K562 (cell line): ENCODE measurements at regions not wholly inside any gene's neighbourhood (a gene's known extent, or its start where the extent isn't known, plus 50 kb on each side); places are given as distances from the start of the nearest gene placed in this dataset.

Source experiments
- ATAC-seq: fragments of 200-7000 bp; cut with Tn5 transposase; 3 replicates; pipeline ENCODE4 v1.9.1; 2020; ENCODE audit warnings: moderate library complexity
- BruUV-seq: library from RNA; stranded (reverse); fragments of 400-500 nt; replicated peaks from 2 replicates; lab custom pipeline; 2021; lab: Mats Ljungman, UMichigan
- CTCF ChIA-PET: fragments of 300-600 bp; formaldehyde crosslinking; extraction: SDS; loops from one replicate; lab custom pipeline; 2021; ENCODE audit warnings: low intra/inter-chr PET ratio; lab: Yijun Ruan, JAX
- POLR2A ChIA-PET: fragments of 300-600, 350-650 bp; sonication (Branson Sonifier 250); formaldehyde crosslinking; extraction: SDS; loops from one replicate; lab custom pipeline; 2021; ENCODE audit warnings: antibody characterized with exemption, inconsistent platforms; lab: Yijun Ruan, JAX
- DNase-seq, 4 experiments: peaks; one replicate each; pipeline versions ENCODE4 v3.0.0 to v3.0.0-alpha.2; 2011 to 2018; ENCODE audit warnings: low spot score in 3 of 4, mixed read lengths in 3 of 4; ENCODE audit errors: extremely low read depth in 1 of 4
- FAIRE-seq: peaks from 2 replicates; lab custom pipeline; 2011; peaks lifted over from hg19 to GRCh38; lab: Jason Lieb, UNC
- H2AFZ ChIP-seq: 2 replicates; pipeline ENCODE4 v1.6.0; 2011; ENCODE audit warnings: low read depth, low read length, control low read depth, inconsistent platforms
- H3K27ac ChIP-seq: fragments of 200-600 bp; 3 replicates; pipeline ENCODE4 v1.8.0; 2011; ENCODE audit warnings: low read depth, mild to moderate bottlenecking, control low read depth, inconsistent platforms, low read length, moderate library complexity, mixed read lengths; ENCODE audit errors: extremely low read depth
- H3K27me3 ChIP-seq, 2 experiments: fragments of 300-600 bp in 1 of 2; 2 replicates in 1 of 2; 3 replicates in 1 of 2; pipeline versions ENCODE4 v1.6.0 to v1.8.0; 2011; ENCODE audit warnings: inconsistent platforms in 2 of 2, low read length in 2 of 2, mild to moderate bottlenecking in 1 of 2, mixed read lengths in 1 of 2, moderate library complexity in 1 of 2; ENCODE audit not compliant: control insufficient read depth in 2 of 2, insufficient read depth in 2 of 2
- H3K36me3 ChIP-seq: fragments of 300-600 bp; 3 replicates; pipeline ENCODE4 v1.8.0; 2011; ENCODE audit warnings: mild to moderate bottlenecking, low read length, inconsistent platforms; ENCODE audit not compliant: control insufficient read depth, insufficient read depth
- H3K4me1 ChIP-seq, 2 experiments: fragments of 200-600 bp in 1 of 2; replicated peaks in 1 of 2; 2 replicates in 1 of 2; 3 replicates in 1 of 2; pipeline versions ENCODE4 v1.5.1 to v1.8.0; 2011; ENCODE audit warnings: inconsistent platforms in 2 of 2, low read length in 2 of 2, mild to moderate bottlenecking in 1 of 2, mixed read lengths in 1 of 2, moderate library complexity in 1 of 2; ENCODE audit not compliant: control insufficient read depth in 2 of 2, insufficient read depth in 2 of 2
- H3K4me2 ChIP-seq: 2 replicates; pipeline ENCODE4 v1.6.1; 2011; ENCODE audit warnings: low read length, control low read depth, inconsistent platforms, mixed read lengths; ENCODE audit not compliant: insufficient read depth
- H3K4me3 ChIP-seq: fragments of 200-600 bp; sonication (generic), shearing (Covaris generic); 2 replicates; pipeline ENCODE4 v1.5.1; 2016; ENCODE audit warnings: control low read depth, inconsistent platforms
- H3K79me2 ChIP-seq: fragments of 200-600 bp; 3 replicates; pipeline ENCODE4 v1.8.0; 2011; ENCODE audit warnings: low read length, inconsistent platforms; ENCODE audit not compliant: control insufficient read depth, insufficient read depth
- H3K9ac ChIP-seq, 2 experiments: 2 replicates each; pipeline versions ENCODE4 v1.6.0 to v1.6.1; 2011; ENCODE audit warnings: low read depth in 2 of 2, low read length in 2 of 2, control low read depth in 1 of 2, inconsistent platforms in 1 of 2, mild to moderate bottlenecking in 1 of 2, mixed read lengths in 1 of 2; ENCODE audit not compliant: insufficient read depth in 1 of 2
- H3K9me1 ChIP-seq: one replicate; pipeline ENCODE4 v1.6.0; 2011; ENCODE audit warnings: inconsistent platforms, mild to moderate bottlenecking, low read length, moderate library complexity; ENCODE audit not compliant: control insufficient read depth, insufficient read depth
- H3K9me3 ChIP-seq: replicated peaks from 2 replicates; pipeline ENCODE4 v1.5.1; 2011; ENCODE audit warnings: low read depth, low read length, inconsistent platforms; ENCODE audit not compliant: control insufficient read depth, insufficient read depth
- H4K20me1 ChIP-seq: replicated peaks from 2 replicates; pipeline ENCODE4 v1.6.1; 2011; ENCODE audit warnings: low read length, inconsistent platforms, mixed read lengths; ENCODE audit not compliant: control insufficient read depth, insufficient read depth
- ATF3 ChIP-seq, 2 experiments: fragments of 450-650 bp in 1 of 2; sonication (generic) in 1 of 2; formaldehyde crosslinking in 1 of 2; IDR thresholded peaks in 1 of 2; conservative IDR thresholded peaks in 1 of 2; 2 replicates each; pipeline versions ENCODE4 v1.6.1 to v1.8.1; 2016 to 2023; ENCODE audit warnings: mild to moderate bottlenecking in 2 of 2, moderate library complexity in 2 of 2, inconsistent platforms in 1 of 2, missing genetic modification reagents in 1 of 2
- ATF4 ChIP-seq: fragments of 450-650 bp; formaldehyde crosslinking; IDR thresholded peaks from 2 replicates; pipeline ENCODE4 v1.4.0; 2022; ENCODE audit warnings: mild to moderate bottlenecking, moderate library complexity
- ESRRB ChIP-seq: fragments of 250-450 bp; sonication (Bioruptor Pico); IDR thresholded peaks from 2 replicates; pipeline ENCODE4 v1.5.0; 2020; ENCODE audit warnings: mild to moderate bottlenecking, moderate library complexity, borderline replicate concordance
- MIER1 ChIP-seq: fragments of 450-650 bp; IDR thresholded peaks from 2 replicates; pipeline ENCODE4 v1.6.1; 2016; ENCODE audit warnings: antibody characterized with exemption, mild to moderate bottlenecking, low read depth
- XRCC4 ChIP-seq: IDR thresholded peaks from one replicate; pipeline ENCODE4 v1.6.1; 2011; ENCODE audit not compliant: insufficient read depth, insufficient read length; ENCODE audit errors: extremely low read depth
- ZNF41 ChIP-seq: fragments of 250-450 bp; sonication (Bioruptor Pico); conservative IDR thresholded peaks from 2 replicates; pipeline ENCODE4 v1.4.0; 2020; ENCODE audit warnings: mild to moderate bottlenecking
- ZNF445 ChIP-seq: fragments of 250-450 bp; sonication (Bioruptor Pico); IDR thresholded peaks from 2 replicates; pipeline ENCODE4 v1.4.0; 2020; ENCODE audit warnings: low read depth, mild to moderate bottlenecking, moderate library complexity
- WGBS: fragments of 100-300 bp; shearing (Covaris generic); methylation state at CpG from one replicate; pipeline ENCODE4 v1.1.6; 2016; ENCODE audit warnings: low coverage, mixed read lengths; ENCODE audit not compliant: insufficient coverage; ENCODE audit errors: missing lambda C conversion rate; 5-methylcytosine and 5-hydroxymethylcytosine counted together
- in situ Hi-C: fragments of 300-500 bp; cut with MboI; formaldehyde crosslinking; loops from 4 replicates; pipeline ENCODE4 v1.15.0; 2018; ENCODE audit warnings: inconsistent platforms, mixed read lengths
- intact Hi-C: fragments of 100-400 bp; cut with micrococcal nuclease; formaldehyde crosslinking; loops from 2 replicates; pipeline ENCODE4 v1.14.2; 2022
- TF ChIP-seq, protein P1 (sequence below): fragments of 250-450 bp; sonication (Bioruptor Pico); IDR thresholded peaks from 2 replicates; pipeline ENCODE4 v1.4.0; 2020; ENCODE audit warnings: borderline replicate concordance

GRCh38 chr14:47772652-47773051 is 97.2 kb upstream of the MDGA2 start:
- Histone ChIP-seq H3K27ac (no peak overlapping the region), H3K4me2 (no peak overlapping the region), H3K36me3 (no peaks in the 10 kb centered on the region), H3K9me3 (no peaks in the 10 kb centered on the region), H3K4me1 (no peaks in the 10 kb centered on the region), H3K4me3 (no peak overlapping the region), H3K27me3 (no peaks in the 10 kb centered on the region), H2AFZ (no peak overlapping the region), H3K9ac (no peak overlapping the region), H3K79me2 (no peaks in the 10 kb centered on the region), H3K9me1 (no peaks in the 10 kb centered on the region), H4K20me1 (no peaks in the 10 kb centered on the region)
- BruUV-seq, result no TSS peak
- FAIRE-seq (no peak), ATAC-seq (no peak), DNase-seq (no peak)
- WGBS, result 0% methylated on average over 1 of the region's 1 CpG
- in situ Hi-C loops, result no loop called here
- ChIA-PET CTCF (no interaction called here), POLR2A (no interaction called here)
- intact Hi-C loops, result no loop called here
- TF ChIP-seq ATF3 (IDR thresholded peaks at IDR 0.05) (peak; percentile 15; the same call in 1 of the 2 replicates), ATF3 (CRISPR knock-in tag; conservative IDR thresholded peaks at IDR 0.05) (no peak), XRCC4 (no peak)

GRCh38 chr14:47763188-47763854 is 87.9 kb upstream of the MDGA2 start:
- H3K4me1 ChIP-seq, result no peaks in the 10 kb centered on the region
- POLR2A ChIA-PET, result no interaction called here
- no peak overlapping the region for H3K4me2 ChIP-seq
- ATAC-seq, result no peak
- H3K9ac ChIP-seq, result no peak overlapping the region
- CTCF ChIA-PET, result no interaction called here
- no peaks in the 10 kb centered on the region for H3K9me3 ChIP-seq
- no peaks in the 10 kb centered on the region for H3K79me2 ChIP-seq
- no TSS peak for BruUV-seq
- in situ Hi-C loops, result no loop called here
- TF ChIP-seq, protein P1, sequence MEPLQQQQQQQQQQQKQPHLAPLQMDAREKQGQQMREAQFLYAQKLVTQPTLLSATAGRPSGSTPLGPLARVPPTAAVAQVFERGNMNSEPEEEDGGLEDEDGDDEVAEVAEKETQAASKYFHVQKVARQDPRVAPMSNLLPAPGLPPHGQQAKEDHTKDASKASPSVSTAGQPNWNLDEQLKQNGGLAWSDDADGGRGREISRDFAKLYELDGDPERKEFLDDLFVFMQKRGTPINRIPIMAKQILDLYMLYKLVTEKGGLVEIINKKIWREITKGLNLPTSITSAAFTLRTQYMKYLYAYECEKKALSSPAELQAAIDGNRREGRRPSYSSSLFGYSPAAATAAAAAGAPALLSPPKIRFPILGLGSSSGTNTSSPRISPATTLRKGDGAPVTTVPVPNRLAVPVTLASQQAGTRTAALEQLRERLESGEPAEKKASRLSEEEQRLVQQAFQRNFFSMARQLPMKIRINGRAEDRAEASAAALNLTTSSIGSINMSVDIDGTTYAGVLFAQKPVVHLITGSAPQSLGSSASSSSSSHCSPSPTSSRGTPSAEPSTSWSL (CRISPR knock-in tag), result no peak
- no peak for TF ChIP-seq ZNF41 (CRISPR knock-in tag)
- TF ChIP-seq ATF4 (CRISPR knock-in tag), result no peak
- no peak for TF ChIP-seq MIER1
- no peak for TF ChIP-seq ESRRB (CRISPR knock-in tag)
- no peak for TF ChIP-seq ZNF445 (CRISPR knock-in tag)
- TF ChIP-seq, all 486 proteins: peak for 0
- FAIRE-seq (no peak), DNase-seq (no peak)
- Histone ChIP-seq H3K36me3 (no peaks in the 10 kb centered on the region), H3K27me3 (no peaks in the 10 kb centered on the region), H2AFZ (no peak overlapping the region), H3K4me3 (no peak overlapping the region), H4K20me1 (no peaks in the 10 kb centered on the region), H3K9me1 (no peaks in the 10 kb centered on the region), H3K27ac (no peak overlapping the region)
- 0% methylated on average over 2 of the region's 2 CpGs for WGBS
- intact Hi-C loops, result no loop called here
